Liver (tissue), 3 donors: ENCODE measurements at regions not wholly inside any gene's neighbourhood (a gene's known extent, or its start where the extent isn't known, plus 50 kb on each side); places are given as distances from the start of the nearest gene placed in this dataset.

Experiments used
- FOXA1 ChIP-seq: IDR thresholded peaks from 2 replicates; pipeline ENCODE4 v1.6.1; 2016; ENCODE audit warnings: antibody characterized with exemption
- GABPA ChIP-seq, 2 donors: IDR thresholded peaks in 1 of 2; conservative IDR thresholded peaks in 1 of 2; 2 replicates each; pipeline ENCODE4 v1.6.1; 2016; ENCODE audit warnings: antibody characterized with exemption in 2 of 2, mild to moderate bottlenecking in 1 of 2, moderate library complexity in 1 of 2
- JUND ChIP-seq, 2 donors: IDR thresholded peaks; 2 replicates each; pipeline ENCODE4 v1.6.1; 2016; ENCODE audit warnings: antibody characterized with exemption in 2 of 2
- MAX ChIP-seq: IDR thresholded peaks from 2 replicates; pipeline ENCODE4 v1.6.1; 2016; ENCODE audit warnings: antibody characterized with exemption
- RAD21 ChIP-seq, 2 donors: IDR thresholded peaks; 2 replicates each; pipeline ENCODE4 v1.6.1; 2016; ENCODE audit warnings: antibody characterized with exemption in 2 of 2, mild to moderate bottlenecking in 2 of 2
- REST ChIP-seq: IDR thresholded peaks from 2 replicates; pipeline ENCODE4 v1.6.1; 2016; ENCODE audit warnings: antibody characterized with exemption, mild to moderate bottlenecking
- TAF1 ChIP-seq: conservative IDR thresholded peaks from 2 replicates; pipeline ENCODE4 v1.6.1; 2016; ENCODE audit warnings: antibody characterized with exemption, mild to moderate bottlenecking
- YY1 ChIP-seq: IDR thresholded peaks from 2 replicates; pipeline ENCODE4 v1.6.1; 2016; ENCODE audit warnings: antibody characterized with exemption, mild to moderate bottlenecking
- TF ChIP-seq, protein P1 (sequence below): fragments of 150-350 bp; IDR thresholded peaks from 2 replicates; pipeline ENCODE4 v1.5.1; 2017; ENCODE audit warnings: improper control_type of control experiment, low read depth, low read length; ENCODE audit not compliant: missing input control
- TF ChIP-seq, protein P2 (sequence below): IDR thresholded peaks from 2 replicates; pipeline ENCODE4 v1.6.1; 2016; ENCODE audit warnings: antibody characterized with exemption
- donor health status: healthy.
- donor health status: healthy.

- TF ChIP-seq, protein P1, sequence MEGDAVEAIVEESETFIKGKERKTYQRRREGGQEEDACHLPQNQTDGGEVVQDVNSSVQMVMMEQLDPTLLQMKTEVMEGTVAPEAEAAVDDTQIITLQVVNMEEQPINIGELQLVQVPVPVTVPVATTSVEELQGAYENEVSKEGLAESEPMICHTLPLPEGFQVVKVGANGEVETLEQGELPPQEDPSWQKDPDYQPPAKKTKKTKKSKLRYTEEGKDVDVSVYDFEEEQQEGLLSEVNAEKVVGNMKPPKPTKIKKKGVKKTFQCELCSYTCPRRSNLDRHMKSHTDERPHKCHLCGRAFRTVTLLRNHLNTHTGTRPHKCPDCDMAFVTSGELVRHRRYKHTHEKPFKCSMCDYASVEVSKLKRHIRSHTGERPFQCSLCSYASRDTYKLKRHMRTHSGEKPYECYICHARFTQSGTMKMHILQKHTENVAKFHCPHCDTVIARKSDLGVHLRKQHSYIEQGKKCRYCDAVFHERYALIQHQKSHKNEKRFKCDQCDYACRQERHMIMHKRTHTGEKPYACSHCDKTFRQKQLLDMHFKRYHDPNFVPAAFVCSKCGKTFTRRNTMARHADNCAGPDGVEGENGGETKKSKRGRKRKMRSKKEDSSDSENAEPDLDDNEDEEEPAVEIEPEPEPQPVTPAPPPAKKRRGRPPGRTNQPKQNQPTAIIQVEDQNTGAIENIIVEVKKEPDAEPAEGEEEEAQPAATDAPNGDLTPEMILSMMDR = no peak
- TF ChIP-seq MAX = no peak
- TF ChIP-seq JUND (IDR thresholded peaks at IDR 0.05) = no peak
- no peak for TF ChIP-seq FOXA1
- TF ChIP-seq TAF1 = no peak
- no peak for TF ChIP-seq YY1
- no peak for TF ChIP-seq REST
- no peak for TF ChIP-seq GABPA (IDR thresholded peaks at IDR 0.05 in 1 of 2, conservative IDR thresholded peaks at IDR 0.05 in 1 of 2)
- TF ChIP-seq, protein P2, sequence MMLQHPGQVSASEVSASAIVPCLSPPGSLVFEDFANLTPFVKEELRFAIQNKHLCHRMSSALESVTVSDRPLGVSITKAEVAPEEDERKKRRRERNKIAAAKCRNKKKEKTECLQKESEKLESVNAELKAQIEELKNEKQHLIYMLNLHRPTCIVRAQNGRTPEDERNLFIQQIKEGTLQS = no peak
- TF ChIP-seq RAD21 (IDR thresholded peaks at IDR 0.05) = no peak
These were observed 706.6 kb upstream of the ACO1 start for GRCh38 chr9:31677877-31678276.
